ENCODE measurements at regions not wholly inside any gene's neighbourhood (a gene's known extent, or its start where the extent isn't known, plus 50 kb on each side); places are given as distances from the start of the nearest gene placed in this dataset.

DNA sequence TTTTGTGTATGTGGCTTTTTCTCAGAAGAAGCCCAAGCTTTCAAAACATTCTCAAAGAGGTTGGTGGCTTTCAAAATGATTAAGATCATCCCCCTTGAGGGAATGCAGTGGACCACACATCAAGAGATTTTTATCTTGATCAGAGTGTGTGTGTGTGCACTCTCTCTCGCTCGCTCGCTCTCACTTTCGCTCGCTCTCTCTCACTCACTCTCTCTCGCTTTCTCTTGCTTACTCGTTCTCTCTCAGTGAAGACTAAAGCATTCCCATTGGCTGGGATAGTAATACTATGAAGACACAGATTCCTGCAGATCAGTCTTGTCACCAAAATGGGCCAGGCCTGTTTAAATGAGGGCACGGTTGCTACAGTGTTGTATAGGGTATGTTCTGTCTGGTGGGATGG, 365.7 kb downstream of the EDEM1 start:
- TF ChIP-seq, protein P1, sequence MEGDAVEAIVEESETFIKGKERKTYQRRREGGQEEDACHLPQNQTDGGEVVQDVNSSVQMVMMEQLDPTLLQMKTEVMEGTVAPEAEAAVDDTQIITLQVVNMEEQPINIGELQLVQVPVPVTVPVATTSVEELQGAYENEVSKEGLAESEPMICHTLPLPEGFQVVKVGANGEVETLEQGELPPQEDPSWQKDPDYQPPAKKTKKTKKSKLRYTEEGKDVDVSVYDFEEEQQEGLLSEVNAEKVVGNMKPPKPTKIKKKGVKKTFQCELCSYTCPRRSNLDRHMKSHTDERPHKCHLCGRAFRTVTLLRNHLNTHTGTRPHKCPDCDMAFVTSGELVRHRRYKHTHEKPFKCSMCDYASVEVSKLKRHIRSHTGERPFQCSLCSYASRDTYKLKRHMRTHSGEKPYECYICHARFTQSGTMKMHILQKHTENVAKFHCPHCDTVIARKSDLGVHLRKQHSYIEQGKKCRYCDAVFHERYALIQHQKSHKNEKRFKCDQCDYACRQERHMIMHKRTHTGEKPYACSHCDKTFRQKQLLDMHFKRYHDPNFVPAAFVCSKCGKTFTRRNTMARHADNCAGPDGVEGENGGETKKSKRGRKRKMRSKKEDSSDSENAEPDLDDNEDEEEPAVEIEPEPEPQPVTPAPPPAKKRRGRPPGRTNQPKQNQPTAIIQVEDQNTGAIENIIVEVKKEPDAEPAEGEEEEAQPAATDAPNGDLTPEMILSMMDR (IDR thresholded peaks at IDR 0.05; ENCODE audit: insufficient read depth, low read length, poor library complexity, severe bottlenecking): no peak
- no peak for TF ChIP-seq EZH2phosphoT487 (conservative IDR thresholded peaks at IDR 0.05; ENCODE audit: low read length)
